ENCODE measurements at regions not wholly inside any gene's neighbourhood (a gene's known extent, or its start where the extent isn't known, plus 50 kb on each side); places are given as distances from the start of the nearest gene placed in this dataset.

DNA sequence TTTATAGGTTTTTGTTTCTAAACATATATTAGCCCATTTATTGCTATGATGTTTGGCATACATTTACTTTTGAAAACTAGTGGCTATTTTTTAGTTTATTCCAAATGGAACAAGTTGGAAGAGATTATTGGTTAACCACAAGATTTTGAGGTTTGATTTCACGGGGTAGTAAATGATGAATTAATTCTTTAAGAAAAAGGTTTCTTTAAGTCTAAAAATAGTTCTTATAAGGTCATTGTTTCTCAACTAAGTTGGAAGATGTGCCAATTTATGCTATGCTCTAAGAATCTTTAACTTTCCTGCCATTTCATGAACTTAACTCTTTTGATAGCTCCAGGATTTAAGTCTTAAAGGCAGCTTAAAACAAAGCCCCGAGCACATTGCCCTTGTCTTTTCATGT lies 183.8 kb downstream of the LMO4 start:
- no peak for ATAC-seq
- WGBS, 2 donors: 67 to 82% methylated on average over 2 of the region's 2 CpGs
- TF ChIP-seq CTCF (IDR thresholded peaks at IDR 0.05) (no peak), POLR2A (IDR thresholded peaks at IDR 0.05) (no peak)

GRCh38 chr1:87513255-87513654 lies 184.6 kb downstream of the LMO4 start:
- ATAC-seq (no peak), DNase-seq (no peak)
- 40 to 47% methylated on average over 4 of the region's 4 CpGs for WGBS, 2 donors
- H3K27me3 ChIP-seq: no peaks in the 10 kb centered on the region
- H3K4me3 ChIP-seq: no peak overlapping the region
- H3K4me1 ChIP-seq: no peaks in the 10 kb centered on the region
- no peaks in the 10 kb centered on the region for H3K9me3 ChIP-seq
- H3K27ac ChIP-seq: no peak overlapping the region
- intact Hi-C loops (cut with DNase I): no loop called here
- H3K36me3 ChIP-seq (replicated peaks in 1 of 2; ENCODE audit: insufficient read depth in 1 of 2, low read depth in 2 of 2): no peaks in the 10 kb centered on the region
- TF ChIP-seq POLR2A (IDR thresholded peaks at IDR 0.05) (no peak), CTCF (IDR thresholded peaks at IDR 0.05) (no peak)

More for the DNA sequence above, 183.8 kb downstream of the LMO4 start:
- intact Hi-C loops (cut with DNase I): no loop called here
- Histone ChIP-seq H3K36me3 (replicated peaks in 1 of 2; ENCODE audit: insufficient read depth in 1 of 2, low read depth in 2 of 2) (no peaks in the 10 kb centered on the region), H3K27ac (no peak overlapping the region), H3K27me3 (no peaks in the 10 kb centered on the region), H3K4me1 (no peaks in the 10 kb centered on the region), H3K4me3 (no peak overlapping the region), H3K9me3 (no peaks in the 10 kb centered on the region)
- DNase-seq: no peak

DNA sequence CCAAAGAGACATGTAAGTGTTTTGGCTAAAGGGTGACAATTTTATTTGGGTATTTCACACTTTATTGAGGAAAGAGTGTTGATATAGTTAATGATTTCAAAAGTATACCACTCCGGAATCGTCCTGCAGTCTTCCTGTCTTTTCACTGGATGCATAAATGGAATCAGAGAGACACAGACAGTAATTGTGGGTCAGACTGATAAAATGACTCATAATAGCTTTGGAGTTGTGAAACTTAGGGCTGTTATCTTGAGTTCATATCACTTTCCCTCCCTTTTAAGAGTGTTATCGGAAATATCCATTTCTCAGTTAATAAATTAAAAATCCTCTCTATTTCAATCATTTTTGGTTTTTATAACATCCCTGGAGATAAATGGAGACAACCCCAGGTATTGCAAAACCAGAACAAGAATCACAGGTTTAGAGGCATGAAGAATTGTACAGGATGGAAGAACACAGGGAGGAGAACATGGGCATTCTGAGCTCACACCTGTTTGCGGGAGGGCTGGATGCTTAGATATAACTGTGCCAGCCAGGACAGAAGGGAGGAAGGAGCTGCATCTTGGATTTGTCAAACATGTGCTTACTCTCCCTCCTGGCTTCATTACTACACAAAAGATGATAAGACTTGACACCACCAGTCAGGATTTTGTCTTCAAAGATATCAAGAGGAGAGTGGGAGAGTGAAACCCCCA lies 185.4 kb downstream of the LMO4 start:
- no peak for DNase-seq
- H3K4me1 ChIP-seq: no peaks in the 10 kb centered on the region
- WGBS, 2 donors: 35 to 42% methylated on average over 4 of the region's 4 CpGs
- H3K27me3 ChIP-seq: no peaks in the 10 kb centered on the region
- no peak for ATAC-seq
- no peak overlapping the region for H3K27ac ChIP-seq
- intact Hi-C loops (cut with DNase I): no loop called here
- TF ChIP-seq CTCF (IDR thresholded peaks at IDR 0.05) (no peak), POLR2A (IDR thresholded peaks at IDR 0.05) (no peak)
- H3K36me3 ChIP-seq (replicated peaks in 1 of 2; ENCODE audit: insufficient read depth in 1 of 2, low read depth in 2 of 2): no peaks in the 10 kb centered on the region
- H3K9me3 ChIP-seq: no peaks in the 10 kb centered on the region
- H3K4me3 ChIP-seq: no peak overlapping the region

DNA sequence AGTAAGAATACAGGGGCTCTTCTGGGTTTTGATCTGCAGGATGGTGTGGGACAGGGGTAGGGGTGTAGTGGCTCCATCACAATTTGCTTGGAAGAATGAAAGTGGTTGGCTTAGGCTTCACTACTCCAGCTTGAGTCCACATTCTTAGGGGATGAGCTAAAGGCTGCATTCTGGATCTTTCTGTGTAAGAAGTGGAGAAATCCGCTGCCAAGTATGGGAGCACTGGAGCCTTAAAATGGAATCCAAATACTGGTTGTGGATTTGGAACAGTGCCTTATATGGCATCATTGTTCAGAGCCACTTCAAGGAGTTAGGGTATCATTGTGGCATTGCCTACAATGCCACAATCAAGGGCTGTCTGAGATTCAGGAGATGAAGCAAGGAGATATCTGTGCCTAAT lies 187.1 kb downstream of the LMO4 start:
- Histone ChIP-seq H3K9me3 (no peaks in the 10 kb centered on the region), H3K4me3 (no peak overlapping the region), H3K4me1 (no peaks in the 10 kb centered on the region), H3K27ac (no peak overlapping the region), H3K27me3 (no peaks in the 10 kb centered on the region), H3K36me3 (replicated peaks in 1 of 2; ENCODE audit: insufficient read depth in 1 of 2, low read depth in 2 of 2) (no peaks in the 10 kb centered on the region)
- TF ChIP-seq CTCF (IDR thresholded peaks at IDR 0.05) (no peak), POLR2A (IDR thresholded peaks at IDR 0.05) (no peak)
- DNase-seq: no peak
- intact Hi-C loops (cut with DNase I): no loop called here
- ATAC-seq: no peak
- WGBS, 2 donors: 90 to 100% methylated on average over 1 of the region's 1 CpG

GRCh38 chr1:87518794-87519193 lies 190.1 kb downstream of the LMO4 start:
- Histone ChIP-seq H3K27me3 (no peaks in the 10 kb centered on the region), H3K4me1 (no peaks in the 10 kb centered on the region), H3K9me3 (no peaks in the 10 kb centered on the region), H3K4me3 (no peak overlapping the region), H3K36me3 (replicated peaks in 1 of 2; ENCODE audit: insufficient read depth in 1 of 2, low read depth in 2 of 2) (no peaks in the 10 kb centered on the region), H3K27ac (no peak overlapping the region)
- 64 to 70% methylated on average over 2 of the region's 2 CpGs for WGBS, 2 donors
- no peak for DNase-seq
- no peak for ATAC-seq
- intact Hi-C loops (cut with DNase I): no loop called here
- TF ChIP-seq POLR2A (IDR thresholded peaks at IDR 0.05) (no peak), CTCF (IDR thresholded peaks at IDR 0.05) (no peak)

Measured in body of pancreas (tissue), 4 donors.